ENCODE measurements at regions not wholly inside any gene's neighbourhood (a gene's known extent, or its start where the extent isn't known, plus 50 kb on each side); places are given as distances from the start of the nearest gene placed in this dataset.

DNA sequence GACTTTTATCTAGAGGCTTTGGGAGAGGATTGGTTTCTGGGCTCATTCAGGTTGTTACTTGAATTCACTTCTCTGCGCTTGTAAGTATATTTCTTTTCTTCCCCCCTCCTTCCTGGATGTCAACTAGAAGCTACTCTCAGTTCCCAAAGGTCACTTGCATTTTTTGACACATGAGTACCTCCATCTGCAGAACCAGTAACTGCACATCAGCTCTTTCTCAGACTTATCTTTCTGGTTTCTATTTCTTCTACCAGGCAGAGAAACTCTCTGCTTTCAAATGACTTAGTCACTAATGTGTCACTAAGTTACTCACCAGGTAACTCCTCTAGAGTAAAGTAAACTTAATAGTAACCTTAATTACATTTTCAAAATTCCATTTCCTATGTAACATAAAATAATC, 773.0 kb upstream of the LUZP2 start:
- no peak overlapping the region for H3K27ac ChIP-seq
- TF ChIP-seq ZFX (IDR thresholded peaks at IDR 0.05): no peak
- TF ChIP-seq, protein P1, sequence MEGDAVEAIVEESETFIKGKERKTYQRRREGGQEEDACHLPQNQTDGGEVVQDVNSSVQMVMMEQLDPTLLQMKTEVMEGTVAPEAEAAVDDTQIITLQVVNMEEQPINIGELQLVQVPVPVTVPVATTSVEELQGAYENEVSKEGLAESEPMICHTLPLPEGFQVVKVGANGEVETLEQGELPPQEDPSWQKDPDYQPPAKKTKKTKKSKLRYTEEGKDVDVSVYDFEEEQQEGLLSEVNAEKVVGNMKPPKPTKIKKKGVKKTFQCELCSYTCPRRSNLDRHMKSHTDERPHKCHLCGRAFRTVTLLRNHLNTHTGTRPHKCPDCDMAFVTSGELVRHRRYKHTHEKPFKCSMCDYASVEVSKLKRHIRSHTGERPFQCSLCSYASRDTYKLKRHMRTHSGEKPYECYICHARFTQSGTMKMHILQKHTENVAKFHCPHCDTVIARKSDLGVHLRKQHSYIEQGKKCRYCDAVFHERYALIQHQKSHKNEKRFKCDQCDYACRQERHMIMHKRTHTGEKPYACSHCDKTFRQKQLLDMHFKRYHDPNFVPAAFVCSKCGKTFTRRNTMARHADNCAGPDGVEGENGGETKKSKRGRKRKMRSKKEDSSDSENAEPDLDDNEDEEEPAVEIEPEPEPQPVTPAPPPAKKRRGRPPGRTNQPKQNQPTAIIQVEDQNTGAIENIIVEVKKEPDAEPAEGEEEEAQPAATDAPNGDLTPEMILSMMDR (conservative IDR thresholded peaks at IDR 0.05): no peak

DNA sequence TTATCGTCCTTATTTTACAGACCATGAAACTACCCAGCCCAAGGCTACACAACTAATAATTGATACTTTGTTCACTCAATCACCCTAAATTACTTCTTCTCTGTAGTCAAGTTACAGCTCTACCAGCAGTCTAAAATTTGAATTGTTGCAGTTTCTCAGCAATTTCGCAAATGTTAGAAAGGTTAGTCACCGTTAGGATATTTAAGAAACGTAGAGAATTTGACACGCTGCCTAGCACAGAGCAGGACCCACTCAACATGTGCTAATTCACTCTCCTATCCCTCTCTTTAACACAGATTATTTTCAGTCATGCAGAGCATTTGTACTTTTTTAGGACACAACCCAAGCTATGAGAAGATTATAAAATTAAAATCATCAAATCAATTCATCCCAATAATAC, 771.1 kb upstream of the LUZP2 start:
- H3K27ac ChIP-seq: no peak overlapping the region
- TF ChIP-seq, protein P1 (conservative IDR thresholded peaks at IDR 0.05): no peak
- TF ChIP-seq ZFX (IDR thresholded peaks at IDR 0.05): no peak

DNA sequence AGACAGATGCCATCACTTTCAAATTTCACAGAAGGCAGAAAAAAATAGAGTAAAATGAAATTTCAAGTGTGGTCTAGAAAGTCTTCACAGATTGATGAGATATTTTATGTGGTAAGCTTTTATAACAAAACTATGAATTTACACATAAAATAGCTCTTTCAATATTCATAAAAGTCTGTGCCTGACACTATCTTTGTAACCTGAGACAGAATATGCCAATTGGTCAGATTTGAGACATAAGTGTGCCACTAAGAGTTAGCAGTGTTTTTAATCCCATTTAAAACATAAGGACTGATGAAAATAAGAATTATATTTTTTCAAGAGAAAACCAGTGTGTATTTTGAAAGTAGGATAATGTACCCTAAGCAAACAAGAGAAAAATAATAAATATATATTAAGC, 769.5 kb upstream of the LUZP2 start:
- TF ChIP-seq, protein P1 (conservative IDR thresholded peaks at IDR 0.05): no peak
- no peak for TF ChIP-seq ZFX (IDR thresholded peaks at IDR 0.05)

DNA sequence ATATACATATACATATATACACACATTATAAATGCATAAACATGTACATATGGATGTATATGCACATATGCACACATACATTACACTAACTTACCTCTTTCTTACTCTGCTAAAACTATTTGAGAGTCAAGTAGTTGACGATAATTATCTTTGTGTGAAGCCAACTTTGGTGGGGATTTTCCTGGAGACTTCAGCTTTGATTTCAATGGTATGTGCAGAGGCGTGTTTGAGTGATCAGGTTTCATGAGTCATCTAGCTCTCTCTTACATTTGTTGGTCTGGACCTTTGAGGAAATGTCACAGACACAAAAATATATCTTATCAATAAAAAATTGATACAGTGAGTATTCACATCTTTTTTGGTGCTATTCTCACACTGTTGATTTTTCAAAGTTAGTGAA, 769.1 kb upstream of the LUZP2 start:
- H3K27ac ChIP-seq: no peak overlapping the region
- TF ChIP-seq, protein P1 (conservative IDR thresholded peaks at IDR 0.05): no peak
- TF ChIP-seq ZFX (IDR thresholded peaks at IDR 0.05): no peak

More for the DNA sequence above, 769.5 kb upstream of the LUZP2 start:
- H3K27ac ChIP-seq: no peak overlapping the region

DNA sequence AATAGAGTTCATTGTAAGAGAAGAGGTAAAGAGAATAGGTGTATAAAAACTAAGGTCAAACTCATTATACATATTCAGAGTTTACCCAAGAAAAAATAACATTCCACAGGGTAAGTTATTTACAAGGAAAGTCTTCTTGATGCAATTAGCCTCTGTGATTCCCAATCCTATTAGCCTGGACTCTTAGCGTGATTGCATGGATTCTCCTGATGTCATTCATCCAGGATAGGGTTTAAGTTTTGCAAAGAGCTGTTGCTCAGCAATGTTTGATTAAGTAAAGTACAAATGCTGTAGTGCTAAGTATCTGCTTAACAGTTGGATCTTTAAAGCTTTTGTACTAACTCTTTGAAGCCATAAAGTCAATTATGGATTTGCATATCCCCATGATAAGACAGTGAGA, 767.8 kb upstream of the LUZP2 start:
- no peak overlapping the region for H3K27ac ChIP-seq
- TF ChIP-seq, protein P1 (conservative IDR thresholded peaks at IDR 0.05): no peak
- TF ChIP-seq ZFX (IDR thresholded peaks at IDR 0.05): no peak

DNA sequence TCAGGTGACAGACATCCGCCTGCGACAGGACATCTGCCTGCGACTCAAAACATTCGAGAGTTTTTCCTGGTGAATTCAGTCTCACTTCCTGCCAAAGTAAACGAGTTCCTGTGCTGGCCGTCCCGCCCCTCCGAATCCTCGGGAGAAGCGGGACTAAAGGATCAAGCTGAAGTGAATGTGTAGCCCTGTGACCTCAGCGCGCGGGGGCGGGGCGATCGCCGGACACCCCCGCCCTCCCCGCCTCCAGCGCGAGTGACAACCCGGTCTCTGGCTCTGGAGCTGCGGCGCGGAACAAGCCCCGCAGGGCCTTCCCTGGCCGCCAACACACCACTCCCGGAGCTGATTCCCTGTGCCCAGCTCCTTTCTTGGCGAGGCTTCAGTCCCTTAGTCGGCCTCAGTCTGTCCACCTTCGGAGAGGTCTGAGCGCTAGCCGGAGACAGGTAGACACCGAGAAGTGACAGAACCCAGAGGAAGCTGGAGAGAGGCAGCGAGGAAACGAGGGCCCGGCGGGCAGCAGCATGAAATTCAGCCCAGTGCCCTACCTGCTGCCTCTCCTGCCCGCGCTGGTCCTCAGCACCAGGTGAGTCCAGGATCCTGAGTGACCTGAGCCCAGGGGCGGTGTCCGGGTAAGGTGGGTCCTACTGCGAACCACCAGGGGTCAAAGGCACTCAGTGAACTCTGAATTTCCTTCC, 766.4 kb upstream of the LUZP2 start:
- no peak for TF ChIP-seq ZFX (IDR thresholded peaks at IDR 0.05)
- TF ChIP-seq, protein P1 (conservative IDR thresholded peaks at IDR 0.05): no peak
- no peak overlapping the region for H3K27ac ChIP-seq

DNA sequence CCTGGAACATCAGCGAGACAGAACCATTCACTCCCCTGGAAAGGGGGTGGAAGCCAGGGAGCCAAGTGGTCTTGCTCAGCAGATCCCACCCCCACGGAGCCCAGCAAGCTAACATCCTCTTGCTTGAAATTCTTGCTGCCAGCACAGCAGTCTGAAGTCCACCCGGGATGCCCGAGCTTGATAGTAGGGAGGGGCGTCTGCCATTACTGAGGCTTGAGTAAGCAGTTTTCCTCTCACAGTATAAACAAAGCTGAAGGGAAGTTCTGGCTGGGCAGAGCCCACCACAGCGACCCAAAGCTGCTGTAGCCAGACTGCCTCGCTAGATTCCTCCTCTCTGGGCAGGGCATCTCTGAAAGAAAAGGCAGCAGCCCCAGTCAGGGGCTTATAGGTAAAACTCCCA, 764.8 kb upstream of the LUZP2 start:
- no peak for TF ChIP-seq ZFX (IDR thresholded peaks at IDR 0.05)
- TF ChIP-seq, protein P1 (conservative IDR thresholded peaks at IDR 0.05): no peak
- H3K27ac ChIP-seq: no peak overlapping the region

All from C4-2B (cell line).